GM04504 (cell line): ENCODE measurements at regions not wholly inside any gene's neighbourhood (a gene's known extent, or its start where the extent isn't known, plus 50 kb on each side); places are given as distances from the start of the nearest gene placed in this dataset.
"Not testable (repeated sequence)": the region's sequence is repeated elsewhere in the genome, so short reads cannot be mapped to it uniquely, and the experiment has no call there.

Experiments used
- DNase-seq: peaks from one replicate; pipeline ENCODE4 v3.0.0-alpha.2; 2012; ENCODE audit warnings: low read depth

DNA sequence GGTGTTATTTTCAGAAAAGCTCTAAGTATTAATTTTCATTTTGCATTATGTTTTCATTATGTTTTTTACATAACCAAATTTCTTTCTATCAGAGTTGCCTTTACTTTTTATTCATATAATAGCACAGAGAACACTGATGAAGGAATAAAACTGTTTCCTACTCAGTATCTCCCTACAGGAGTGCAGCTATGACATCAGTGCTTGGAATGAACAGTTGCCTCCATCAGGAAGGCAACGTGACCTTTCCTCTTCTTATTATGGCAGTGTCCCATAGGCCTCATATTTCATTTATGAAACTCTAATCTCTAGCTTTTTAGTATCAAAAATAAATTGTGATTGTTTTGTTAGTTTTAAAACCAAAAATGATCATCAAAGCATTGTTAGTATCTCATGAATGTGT, 712.8 kb downstream of the CD109 start:
- no peak for DNase-seq

DNA sequence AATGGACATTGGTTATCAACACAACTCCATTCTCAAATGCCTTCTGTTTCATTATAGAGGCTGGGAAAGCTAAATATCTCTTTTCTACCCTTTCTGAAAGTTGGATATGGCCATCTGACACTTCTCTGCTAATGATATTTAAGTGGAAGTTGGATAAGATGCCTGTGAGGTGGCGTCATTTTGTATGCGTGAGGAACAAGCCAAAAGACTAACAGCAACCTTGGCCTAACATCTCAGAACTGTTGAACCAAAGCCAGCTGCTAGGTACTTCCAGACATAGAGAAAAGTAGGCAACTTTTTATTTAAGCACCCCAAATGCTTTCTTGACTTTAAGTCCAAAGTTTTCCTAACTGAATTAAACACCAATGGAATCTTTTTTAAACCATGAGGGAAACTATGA, 708.4 kb downstream of the CD109 start:
- DNase-seq: no peak

DNA sequence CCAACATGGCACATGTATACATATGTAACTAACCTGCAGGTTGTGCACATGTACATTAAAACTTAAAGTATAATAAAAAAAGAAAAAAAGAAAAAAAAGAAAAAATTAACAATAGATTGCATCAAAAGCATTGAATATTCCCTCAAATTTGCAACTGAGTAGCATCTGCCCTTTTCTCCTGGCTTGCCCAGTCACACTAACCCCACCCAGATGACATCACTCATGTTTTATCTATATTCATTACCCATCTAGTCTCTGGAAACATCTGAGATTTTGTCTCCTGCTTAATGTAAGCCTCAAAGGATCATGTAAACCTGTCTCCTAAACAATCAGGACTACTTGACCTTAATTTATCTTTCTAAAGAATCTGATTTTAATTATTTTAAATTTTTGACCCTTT, 706.8 kb downstream of the CD109 start:
- no peak for DNase-seq

DNA sequence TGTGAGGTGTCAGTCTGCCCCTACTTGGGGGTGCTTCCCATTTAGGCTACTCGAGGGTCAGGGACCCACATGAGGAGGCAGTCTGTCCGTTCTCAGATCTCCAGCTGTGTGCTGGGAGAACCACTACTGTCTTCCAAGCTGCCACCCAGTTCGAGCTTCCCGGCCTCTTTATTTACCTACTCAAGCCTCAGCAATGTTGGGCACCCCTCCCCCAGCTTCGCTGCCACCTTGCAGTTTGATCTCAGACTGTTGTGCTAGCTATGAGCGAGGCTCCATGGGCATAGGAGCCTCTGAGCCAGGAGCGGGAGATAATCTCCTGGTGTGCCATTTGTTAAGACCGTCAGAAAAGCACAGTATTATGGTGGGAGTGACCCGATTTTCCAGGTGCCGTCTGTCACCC, 682.4 kb downstream of the CD109 start:
- DNase-seq: not testable (repeated sequence)

DNA sequence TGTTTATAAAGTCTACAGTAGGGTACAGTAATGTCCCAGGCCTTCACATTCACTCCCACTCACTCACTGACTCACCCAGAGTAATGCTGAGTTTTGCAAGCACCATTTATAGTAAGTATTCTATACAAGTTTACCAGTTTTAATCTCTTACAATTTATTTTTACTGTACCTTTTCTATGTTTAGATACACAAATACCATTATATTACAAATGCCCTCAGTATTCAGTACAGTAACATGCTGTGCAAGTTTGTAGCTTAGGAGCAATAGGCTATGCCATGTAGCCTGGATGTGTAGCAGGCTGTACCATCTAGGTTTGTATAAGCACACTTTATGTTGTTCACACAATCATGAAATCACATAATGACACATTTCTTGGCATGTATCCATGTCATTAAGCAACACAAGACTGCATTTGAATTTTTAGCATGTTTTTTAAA, 673.6 kb downstream of the CD109 start:
- peak; percentile 31 for DNase-seq

DNA sequence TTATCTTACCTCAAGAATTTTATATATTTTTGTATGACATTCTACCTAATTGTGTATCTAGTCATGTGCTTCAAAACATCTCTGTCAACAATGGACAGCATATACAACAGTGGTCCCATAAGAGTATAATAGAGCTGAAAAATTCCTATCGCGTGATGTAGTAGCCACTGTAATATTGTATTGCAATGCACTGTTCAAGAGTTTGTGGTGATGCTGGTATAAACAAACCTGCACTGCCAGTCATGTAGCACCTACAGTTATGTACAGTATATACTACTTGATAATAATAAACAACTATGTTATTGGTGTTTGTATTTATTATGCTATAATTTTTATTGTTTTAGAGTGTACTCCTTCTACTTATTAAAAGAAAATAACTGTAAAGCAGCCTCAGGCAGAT, 672.7 kb downstream of the CD109 start:
- no peak for DNase-seq

DNA sequence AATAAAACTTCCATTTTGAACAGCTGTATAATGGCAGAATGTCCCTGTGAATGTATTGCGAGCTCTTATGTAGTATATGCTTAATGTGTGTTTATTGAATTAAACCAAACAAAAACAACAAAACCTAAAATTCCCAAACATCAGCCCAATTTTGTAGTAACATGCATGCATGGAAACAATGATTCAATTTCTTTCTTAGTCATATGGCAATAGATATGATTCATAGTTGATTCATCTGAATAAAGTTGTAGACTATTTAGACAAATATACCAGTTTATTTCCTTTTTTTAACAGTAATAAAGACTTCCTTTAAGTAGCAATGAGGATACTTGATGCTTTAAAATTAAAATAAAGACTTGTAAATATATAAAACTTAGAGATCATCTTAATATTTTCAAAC, 670.6 kb downstream of the CD109 start:
- DNase-seq: no peak

DNA sequence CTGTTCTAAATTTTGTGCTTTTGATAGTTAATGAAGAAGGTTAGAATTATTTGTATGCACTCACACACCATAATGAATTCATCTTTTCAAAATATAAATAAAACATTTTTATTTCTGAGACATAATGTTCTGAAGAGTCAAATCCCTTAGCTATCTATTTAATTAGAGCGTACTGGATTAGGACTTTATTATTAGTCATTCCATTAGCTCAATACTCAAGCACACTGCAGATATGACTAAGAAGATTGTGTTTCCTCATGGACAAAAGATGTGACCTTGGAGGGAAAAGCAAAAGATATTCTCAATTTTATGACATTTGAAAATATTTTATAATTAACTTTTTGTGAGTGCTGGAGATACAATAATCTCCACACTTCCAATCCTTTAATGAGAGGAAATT, 666.4 kb downstream of the CD109 start:
- no peak for DNase-seq

DNA sequence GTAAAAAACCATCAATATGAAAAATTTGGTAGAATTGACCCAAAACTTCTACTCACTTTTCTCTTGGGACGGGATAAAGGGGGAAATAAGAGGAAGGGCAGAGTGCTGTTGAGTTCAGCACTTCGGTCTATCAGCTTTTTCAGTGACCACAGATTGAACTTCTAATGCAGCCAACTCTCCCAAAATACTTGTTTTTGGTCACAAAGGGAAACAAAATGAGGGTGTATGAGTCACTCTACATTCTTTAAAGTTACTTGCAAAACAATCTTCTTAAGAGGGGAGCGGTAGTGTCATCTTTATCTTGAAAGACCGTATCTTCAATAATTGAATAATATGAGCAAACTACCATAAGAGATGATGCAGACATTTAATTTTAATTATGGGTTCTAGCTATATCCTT, 661.3 kb downstream of the CD109 start:
- DNase-seq: peak; percentile 19

DNA sequence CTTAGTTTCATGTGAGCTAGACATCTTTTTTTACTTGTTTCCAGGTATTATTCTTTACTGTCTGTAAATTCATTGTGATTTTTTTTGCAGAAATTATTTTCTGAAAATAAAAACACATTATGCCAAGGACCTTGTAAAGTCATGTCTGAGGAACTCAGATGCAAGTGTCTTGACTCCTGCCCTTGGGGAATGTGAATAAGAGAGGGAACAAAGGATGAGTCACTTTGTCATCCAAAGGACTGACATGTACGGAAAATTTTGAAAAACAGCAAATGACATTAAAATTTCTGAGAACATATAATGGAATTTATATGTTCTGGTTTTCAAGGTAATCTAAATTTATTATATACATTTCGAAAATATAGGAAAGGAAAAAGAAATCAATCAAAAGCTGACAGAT, 660.4 kb downstream of the CD109 start:
- DNase-seq: peak; percentile 16

DNA sequence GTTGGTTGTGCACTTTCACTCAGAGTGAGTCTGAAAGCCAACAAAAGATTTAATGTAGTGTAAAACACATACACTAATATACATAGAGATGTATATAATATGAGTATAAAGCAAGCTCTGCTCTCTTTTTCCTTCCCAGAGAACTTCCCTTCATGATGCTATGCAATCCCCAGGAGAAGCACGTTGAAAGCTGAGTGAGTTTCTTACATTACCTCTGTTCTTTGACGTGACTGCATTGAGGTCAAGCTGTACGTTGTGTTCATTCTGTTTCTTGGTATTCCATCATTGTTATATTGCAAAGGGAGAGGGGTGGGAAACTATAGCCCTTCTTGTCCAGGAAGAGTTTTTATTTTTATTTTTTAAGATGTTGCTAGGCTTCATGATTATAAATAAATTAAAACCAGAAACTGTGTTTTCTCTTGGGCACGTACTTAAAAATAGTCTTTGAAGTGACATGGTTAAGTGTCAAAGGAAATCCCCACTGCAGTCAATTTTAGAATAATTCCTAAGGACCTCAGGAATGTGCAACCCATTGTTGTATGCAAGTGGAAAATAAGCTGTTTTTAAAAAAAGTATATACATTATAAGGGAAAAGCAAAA, 651.0 kb downstream of the CD109 start:
- DNase-seq: no peak

DNA sequence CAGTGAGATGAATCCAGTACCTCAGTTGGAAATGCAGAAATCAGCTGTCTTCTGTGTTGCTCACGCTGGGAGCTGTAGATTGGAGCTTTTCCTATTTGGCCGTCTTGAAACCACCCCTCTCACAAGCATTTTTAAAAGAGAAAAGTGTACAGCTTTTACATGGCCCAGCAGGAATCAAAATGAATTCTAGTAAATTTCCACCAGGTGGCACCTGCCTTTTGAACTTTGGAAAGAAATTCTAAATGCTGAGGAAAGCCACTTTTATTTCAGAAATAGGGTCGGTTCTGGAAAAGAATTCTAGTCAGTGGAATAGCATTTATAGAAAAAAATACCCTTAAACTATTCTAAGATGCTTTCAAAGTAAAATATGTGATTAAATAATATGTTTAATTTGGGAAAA, 647.8 kb downstream of the CD109 start:
- DNase-seq: no peak

DNA sequence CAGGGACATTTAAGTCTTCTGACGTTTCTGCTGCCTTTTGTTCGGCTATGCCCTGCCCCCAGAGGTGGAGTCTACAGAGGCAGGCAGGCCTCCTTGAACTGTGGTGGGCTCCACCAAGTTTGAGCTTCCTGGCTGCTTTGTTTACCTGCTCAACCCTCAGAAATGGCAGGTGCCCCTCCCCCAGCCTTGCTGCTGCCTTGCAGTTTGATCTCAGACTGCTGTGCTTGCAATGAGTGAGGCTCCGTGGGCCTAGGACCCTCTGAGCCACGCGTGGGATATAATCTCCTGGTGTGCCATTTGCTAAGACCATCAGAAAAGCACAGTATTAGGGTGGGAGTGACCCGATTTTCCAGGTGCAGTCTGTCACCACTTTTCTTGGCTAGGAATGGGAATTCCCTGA, 647.3 kb downstream of the CD109 start:
- not testable (repeated sequence) for DNase-seq

DNA sequence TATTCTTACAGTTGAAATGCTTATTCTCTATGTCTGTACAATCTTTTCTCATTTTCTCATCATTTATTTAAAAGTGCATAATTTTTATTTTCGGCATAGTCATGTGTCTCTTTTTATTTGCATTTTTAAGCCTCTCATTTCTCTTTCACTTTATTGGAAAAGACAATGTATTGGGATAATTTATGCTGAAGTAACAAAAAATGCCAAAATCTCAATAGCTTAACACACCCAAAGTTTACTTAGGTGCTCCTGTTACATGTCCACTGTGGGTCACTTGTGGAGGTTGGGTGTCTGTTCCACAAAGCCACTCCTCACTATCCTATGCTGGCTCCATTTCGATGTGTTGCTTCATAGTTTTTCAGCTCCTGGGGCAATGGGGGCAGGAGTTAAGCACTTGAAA, 638.7 kb downstream of the CD109 start:
- DNase-seq: no peak

DNA sequence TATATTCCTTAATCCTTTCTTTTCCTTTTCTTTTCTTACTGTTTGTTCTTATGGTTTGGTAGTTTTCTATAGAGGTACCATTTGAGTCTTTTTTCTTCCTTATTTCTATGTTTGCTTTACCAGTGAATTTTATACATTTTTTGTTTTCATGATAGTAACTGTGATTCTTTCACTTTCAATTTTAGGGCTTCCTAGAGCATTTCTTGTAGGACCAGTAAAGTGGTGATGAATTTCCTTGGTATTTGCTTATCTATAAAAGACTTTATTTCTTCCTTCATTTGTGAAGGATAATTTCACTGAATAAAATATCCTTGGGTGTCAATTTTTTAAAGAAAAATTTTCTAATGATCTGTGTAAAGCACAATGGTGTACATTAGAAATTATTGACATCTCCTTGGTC, 637.4 kb downstream of the CD109 start:
- DNase-seq: no peak

DNA sequence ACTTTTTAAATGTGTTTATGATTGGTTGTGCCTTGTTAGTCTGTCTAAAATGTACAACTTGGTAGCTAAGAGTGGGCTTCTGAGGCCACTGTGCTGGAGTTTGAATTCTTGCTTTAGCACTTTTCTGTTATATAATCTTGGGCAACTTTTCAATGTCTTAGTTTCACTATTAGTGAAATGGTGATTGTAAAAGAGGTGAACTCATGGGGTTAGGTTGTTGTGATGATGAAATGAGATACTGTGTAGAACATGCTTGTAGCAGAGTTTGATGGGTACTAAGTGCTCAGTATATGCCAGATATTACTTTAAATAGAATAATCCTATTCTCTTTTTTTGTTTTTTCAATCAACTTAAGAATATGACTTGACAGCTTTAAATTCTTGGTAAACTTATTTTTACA, 624.7 kb downstream of the CD109 start:
- DNase-seq: no peak

DNA sequence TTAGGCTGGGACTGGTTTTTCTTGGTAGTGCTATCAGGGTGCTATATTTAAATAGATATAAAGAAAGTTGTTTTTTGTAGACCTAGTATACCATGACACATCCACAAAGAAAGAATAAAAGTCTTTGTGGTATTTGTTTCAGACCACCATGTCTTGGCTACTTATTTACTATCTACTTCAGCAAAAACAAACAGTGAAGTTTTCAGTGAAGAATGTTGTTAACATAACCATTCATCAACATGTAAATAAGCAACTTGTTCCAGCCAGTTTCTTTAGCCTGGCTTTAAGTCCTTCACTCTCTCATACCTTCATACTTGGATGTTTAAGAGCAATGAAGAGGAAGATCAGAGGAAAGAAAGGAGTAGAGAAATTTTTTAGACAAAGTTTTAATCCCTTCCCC, 624.1 kb downstream of the CD109 start:
- DNase-seq: no peak

DNA sequence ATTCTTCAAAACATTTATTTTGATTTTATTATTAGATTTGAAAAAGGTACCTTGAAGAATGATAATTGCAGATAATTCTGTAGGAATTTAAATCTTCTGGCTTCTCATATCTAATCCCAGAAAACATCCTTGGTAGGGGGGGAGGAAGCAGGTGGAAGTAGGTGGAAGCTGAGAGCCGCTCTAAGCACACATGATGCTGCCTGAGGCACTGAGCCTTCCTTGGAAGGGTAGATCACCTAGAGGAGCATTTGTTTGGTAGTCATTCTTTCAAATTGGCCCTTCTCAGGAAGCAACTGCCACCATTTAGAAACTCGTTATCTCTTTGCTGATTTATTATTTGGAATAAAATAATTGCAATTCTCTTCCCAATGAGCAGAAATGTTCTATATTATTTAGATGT, 623.3 kb downstream of the CD109 start:
- DNase-seq: no peak

DNA sequence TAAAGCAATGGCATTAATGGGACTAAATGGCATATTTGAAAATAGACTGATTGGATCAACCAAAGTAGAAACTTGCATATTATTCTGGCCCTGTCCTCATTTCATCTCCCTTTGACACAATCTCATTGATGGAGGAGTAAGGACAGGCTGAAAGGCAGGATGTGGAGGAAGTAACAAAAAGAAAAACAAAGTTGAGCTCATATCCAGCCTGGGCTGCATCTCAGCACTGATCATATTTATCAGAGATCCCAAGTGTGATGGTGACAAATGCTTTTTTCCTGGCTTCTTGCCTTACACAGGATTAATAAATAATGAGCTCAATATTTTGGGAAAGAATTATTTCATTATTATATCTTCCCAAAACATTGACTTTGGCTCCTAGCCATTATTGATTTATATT, 622.7 kb downstream of the CD109 start:
- no peak for DNase-seq

DNA sequence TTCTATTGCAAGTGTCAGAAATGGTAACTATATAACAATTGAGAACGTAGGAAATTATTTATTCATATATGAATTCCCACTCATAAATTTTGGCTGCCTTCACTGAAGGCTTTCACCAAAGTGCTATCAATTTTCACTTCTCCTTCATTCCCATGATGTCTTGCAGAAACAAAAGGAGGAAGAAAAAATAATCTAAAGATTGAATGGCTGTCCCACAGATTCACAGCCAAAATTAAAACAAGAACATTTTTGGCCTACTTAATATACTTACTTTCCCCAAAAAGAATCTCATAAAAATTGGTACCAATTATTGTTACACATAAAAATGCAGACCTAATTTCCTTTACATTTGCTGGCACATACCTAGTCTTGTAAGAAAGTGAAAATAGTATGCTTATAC, 616.1 kb downstream of the CD109 start:
- no peak for DNase-seq

DNA sequence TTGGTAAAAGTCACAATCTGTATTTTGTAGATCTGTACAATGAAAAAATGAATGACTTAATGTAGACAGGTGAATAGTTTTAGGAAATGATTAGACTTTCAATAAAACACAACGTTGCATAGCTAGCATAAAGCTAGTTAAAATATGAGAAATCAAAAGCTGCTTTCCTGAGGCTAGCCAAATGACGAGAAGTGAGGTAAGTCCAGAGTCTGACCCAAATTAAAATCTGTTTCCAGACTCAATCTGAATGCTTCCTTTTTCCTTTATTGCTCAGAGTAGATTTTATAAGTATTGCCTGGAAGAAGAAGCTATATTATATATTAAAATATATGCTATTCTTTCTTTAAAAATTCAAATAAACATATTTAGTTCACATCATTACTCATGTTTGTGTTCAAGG, 615.4 kb downstream of the CD109 start:
- DNase-seq: no peak

DNA sequence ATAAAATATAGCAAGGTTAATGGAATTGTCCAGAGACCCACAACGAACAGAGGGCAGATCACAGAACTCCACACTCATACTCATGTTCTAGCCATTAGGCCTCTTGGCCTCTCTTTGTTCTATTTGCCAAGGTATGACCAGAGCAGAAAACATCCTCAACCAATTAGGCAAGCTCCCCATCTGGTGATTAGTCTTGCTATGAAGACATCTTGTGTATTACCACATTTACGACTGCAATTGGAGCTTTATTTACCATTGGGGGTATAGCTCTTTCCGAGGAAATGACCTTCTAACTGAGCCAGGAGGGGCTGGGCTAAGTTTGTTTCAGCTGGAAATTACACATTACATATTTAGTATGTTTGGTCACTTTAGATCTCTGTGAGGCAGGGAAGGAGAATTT, 593.9 kb downstream of the CD109 start:
- peak; percentile 92 for DNase-seq

DNA sequence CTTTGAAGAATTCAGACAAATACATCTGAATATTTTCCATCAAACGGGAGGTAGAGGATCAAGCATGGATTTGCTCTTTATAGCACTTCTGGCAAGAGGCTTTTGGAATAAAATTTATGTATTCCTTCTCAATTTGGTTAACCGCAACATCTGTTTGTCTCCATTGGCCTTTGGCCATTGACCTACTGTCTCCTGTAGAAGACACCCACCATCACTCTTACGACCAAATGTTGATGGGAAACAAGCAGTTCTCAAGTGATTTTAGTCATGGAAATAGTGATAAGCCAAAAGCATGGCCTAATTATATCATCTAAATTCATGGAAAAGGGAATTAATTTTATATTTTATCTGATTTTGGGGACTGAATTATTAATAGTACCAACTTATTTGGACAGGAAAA, 591.9 kb downstream of the CD109 start:
- no peak for DNase-seq

DNA sequence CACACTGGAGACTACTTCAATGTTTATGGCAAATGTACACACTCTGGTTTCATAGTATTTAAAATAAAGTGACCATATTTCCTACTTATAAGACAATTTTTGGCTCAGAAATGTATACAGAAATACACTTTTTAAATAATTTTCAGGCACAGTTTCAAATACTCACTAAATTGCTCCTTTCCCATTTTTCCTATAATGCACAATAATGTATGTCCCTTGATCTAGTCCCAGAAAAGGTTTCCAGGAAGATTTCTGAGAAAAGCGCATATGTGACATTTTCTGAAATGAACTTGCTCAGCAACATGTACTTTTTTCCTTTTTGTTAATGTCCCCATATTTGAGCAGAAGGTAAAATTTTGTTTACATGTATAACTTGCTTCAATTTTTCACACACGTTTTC, 591.4 kb downstream of the CD109 start:
- DNase-seq: no peak

DNA sequence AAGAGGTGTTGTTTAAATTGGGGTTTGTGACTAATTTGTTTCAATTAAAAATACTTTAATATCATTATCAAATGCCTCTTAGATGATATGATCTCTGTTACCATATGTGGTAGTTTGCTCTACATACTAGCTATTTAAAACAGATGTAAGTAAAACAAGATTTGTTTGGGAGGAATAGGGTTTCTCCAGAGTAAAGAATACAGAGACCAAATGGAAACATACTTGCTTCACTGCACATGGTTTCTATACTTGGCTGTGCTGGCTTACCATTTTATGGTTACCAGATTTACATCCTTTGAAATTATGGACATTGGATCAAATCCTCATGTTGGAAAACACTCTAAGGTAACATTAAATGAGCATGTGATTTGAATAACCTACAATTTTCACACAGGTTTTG, 588.3 kb downstream of the CD109 start:
- no peak for DNase-seq
